HepG2 (cell line): ENCODE measurements at regions not wholly inside any gene's neighbourhood (a gene's known extent, or its start where the extent isn't known, plus 50 kb on each side); places are given as distances from the start of the nearest gene placed in this dataset.

Source experiments
- CEBPG ChIP-seq: IDR thresholded peaks from 2 replicates; pipeline ENCODE4 v1.6.1; 2016
- CTCF ChIP-seq: sonication (generic); formaldehyde crosslinking; IDR thresholded peaks from 2 replicates; pipeline ENCODE4 v1.5.0; 2020; ENCODE audit warnings: mild to moderate bottlenecking, missing genetic modification reagents, moderate library complexity
- ELF1 ChIP-seq: sonication (generic); formaldehyde crosslinking; IDR thresholded peaks from 2 replicates; pipeline ENCODE4 v1.4.0; 2020; ENCODE audit warnings: missing genetic modification reagents
- JUND ChIP-seq: sonication (generic); formaldehyde crosslinking; IDR thresholded peaks from 2 replicates; pipeline ENCODE4 v1.8.0; 2022; ENCODE audit warnings: mild to moderate bottlenecking, missing genetic modification reagents
- KAT7 ChIP-seq: IDR thresholded peaks from 2 replicates; pipeline ENCODE4 v1.6.1; 2018; ENCODE audit warnings: borderline replicate concordance, missing compliant biosample characterization
- KDM3A ChIP-seq: IDR thresholded peaks from 2 replicates; pipeline ENCODE4 v1.6.1; 2018; ENCODE audit warnings: low read depth, missing compliant biosample characterization
- MLX ChIP-seq: IDR thresholded peaks from 2 replicates; pipeline ENCODE4 v1.6.1; 2016
- POLR2A ChIP-seq, 2 experiments: IDR thresholded peaks; 2 replicates each; pipeline ENCODE4 v1.6.1; 2011; ENCODE audit warnings: low read depth in 2 of 2, low read length in 2 of 2, mild to moderate bottlenecking in 1 of 2, moderate library complexity in 1 of 2; ENCODE audit not compliant: insufficient read depth in 1 of 2
- RXRB ChIP-seq: IDR thresholded peaks from 2 replicates; pipeline ENCODE4 v1.6.1; 2016; ENCODE audit warnings: borderline replicate concordance, missing genetic modification reagents, missing compliant biosample characterization
- SRSF9 ChIP-seq: fragments of 200-400 bp; formaldehyde crosslinking; IDR thresholded peaks from 2 replicates; pipeline ENCODE4 v1.6.1; 2018; ENCODE audit warnings: borderline replicate concordance, mild to moderate bottlenecking, low read depth, low read length; ENCODE audit not compliant: insufficient read depth, poor library complexity, severe bottlenecking
- TP53 ChIP-seq: sonication (generic); formaldehyde crosslinking; conservative IDR thresholded peaks from 2 replicates; pipeline ENCODE4 v1.4.0; 2020; ENCODE audit warnings: missing genetic modification reagents
- USF2 ChIP-seq, 2 experiments: sonication (generic) in 1 of 2; formaldehyde crosslinking in 1 of 2; IDR thresholded peaks; 2 replicates each; pipeline versions ENCODE4 v1.5.1 to v1.6.1; 2011 to 2020; ENCODE audit warnings: borderline replicate concordance in 1 of 2, low read depth in 1 of 2, low read length in 1 of 2, mild to moderate bottlenecking in 1 of 2, missing genetic modification reagents in 1 of 2, moderate library complexity in 1 of 2

- no peak for TF ChIP-seq SRSF9
- no peak for TF ChIP-seq POLR2A (IDR thresholded peaks at IDR 0.05; ENCODE audit: insufficient read depth in 1 of 2, low read depth in 2 of 2, low read length in 2 of 2)
- no peak for TF ChIP-seq KDM3A (CRISPR knock-in tag)
- TF ChIP-seq CEBPG (CRISPR knock-in tag): no peak
- no peak for TF ChIP-seq USF2 (IDR thresholded peaks at IDR 0.05; ENCODE audit: low read depth, low read length)
- no peak for TF ChIP-seq USF2 (CRISPR knock-in tag; IDR thresholded peaks at IDR 0.05; ENCODE audit: borderline replicate concordance)
- no peak for TF ChIP-seq RXRB (CRISPR knock-in tag)
- no peak for TF ChIP-seq CTCF (CRISPR knock-in tag)
- no peak for TF ChIP-seq KAT7 (CRISPR knock-in tag)
- TF ChIP-seq MLX: no peak
- TF ChIP-seq JUND (CRISPR knock-in tag): no peak
- no peak for TF ChIP-seq ELF1 (CRISPR knock-in tag)
- no peak for TF ChIP-seq TP53 (CRISPR knock-in tag)
These were observed 110.6 kb upstream of the ATP8B1 start for GRCh38 chr18:57913686-57914085.
